Superior temporal gyrus (tissue), 1 donor: ENCODE measurements at regions not wholly inside any gene's neighbourhood (a gene's known extent, or its start where the extent isn't known, plus 50 kb on each side); places are given as distances from the start of the nearest gene placed in this dataset.
"Not testable (repeated sequence)": the region's sequence is repeated elsewhere in the genome, so short reads cannot be mapped to it uniquely, and the experiment has no call there.

Experiments used
- DNase-seq: peaks from one replicate; pipeline ENCODE4 v3.0.0-alpha.2; 2016; ENCODE audit errors: extremely low spot score

DNA sequence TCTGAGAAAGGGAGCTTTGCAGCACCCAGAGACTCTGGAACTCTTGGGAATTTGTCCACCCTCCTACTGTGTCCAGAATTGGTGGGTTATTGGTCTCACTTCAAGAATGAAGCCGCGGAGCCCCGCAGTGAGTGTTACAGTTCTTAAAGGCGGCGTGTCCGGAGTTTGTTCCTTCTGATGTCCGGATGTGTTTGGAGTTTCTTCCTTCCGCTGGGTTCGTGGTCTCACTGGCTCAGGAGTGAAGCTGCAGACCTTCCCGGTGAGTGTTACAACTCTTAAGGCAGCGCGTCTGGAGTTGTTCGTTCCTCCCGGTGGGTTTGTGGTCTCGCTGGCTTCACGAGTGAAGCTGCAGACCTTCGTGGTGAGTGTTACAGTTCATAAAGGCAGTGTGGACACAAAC, 824.7 kb downstream of the LRRTM4 start:
- DNase-seq: not testable (repeated sequence)

DNA sequence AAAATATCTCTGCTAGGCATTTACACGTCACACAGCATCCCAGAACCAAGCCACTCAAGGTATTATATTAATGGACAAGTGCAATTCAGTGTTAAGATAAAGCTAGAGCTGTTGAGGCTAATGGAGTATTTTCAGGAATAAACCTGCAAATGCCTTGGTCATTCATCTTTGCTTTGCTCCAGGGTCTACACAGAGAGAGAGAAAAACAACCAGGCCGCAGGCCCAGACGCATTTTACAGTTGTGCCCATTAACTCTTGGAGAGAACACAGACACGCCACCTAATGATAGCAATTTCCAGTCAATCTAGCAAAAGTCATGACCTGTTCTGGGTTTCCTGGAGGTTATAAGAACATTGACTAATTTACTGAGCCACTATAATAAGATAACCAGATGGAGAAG, 829.3 kb downstream of the LRRTM4 start:
- no peak for DNase-seq

DNA sequence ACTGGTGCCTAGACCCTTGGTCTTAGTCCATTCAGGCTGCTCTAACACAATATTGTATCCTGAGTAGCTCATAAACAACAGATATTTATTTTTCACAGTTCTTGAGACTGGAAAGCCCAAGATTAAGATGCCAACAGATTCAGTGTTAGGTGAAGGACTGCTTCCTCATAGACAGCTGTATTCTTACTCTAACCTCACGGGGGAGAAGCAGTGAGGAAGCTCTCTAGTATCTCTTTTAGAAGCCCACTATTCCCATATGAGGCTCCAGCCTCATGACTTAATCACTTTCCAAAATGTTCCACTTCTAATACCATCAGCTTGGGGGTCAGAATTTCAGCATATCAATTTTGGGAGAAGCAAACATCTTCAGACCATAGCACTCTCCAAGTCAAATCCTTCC, 833.4 kb downstream of the LRRTM4 start:
- no peak for DNase-seq

DNA sequence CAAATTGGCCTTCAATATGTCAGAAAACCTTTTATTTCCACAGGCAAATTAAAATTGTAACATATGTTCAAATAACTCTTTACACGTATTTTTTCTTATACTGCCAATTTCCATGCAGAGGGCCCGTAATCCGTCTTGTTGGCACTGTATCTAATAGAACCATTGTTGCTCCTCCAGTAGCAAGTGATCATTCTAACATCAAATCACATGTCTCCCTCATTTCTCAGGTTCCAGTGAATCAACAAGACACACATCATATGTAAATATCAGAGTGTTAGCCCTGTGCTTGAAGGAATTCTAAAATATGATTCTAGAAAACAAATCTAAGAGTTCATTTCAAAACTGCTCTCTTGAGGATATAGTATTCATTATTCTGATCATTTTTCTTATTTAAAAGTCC, 834.3 kb downstream of the LRRTM4 start:
- no peak for DNase-seq

DNA sequence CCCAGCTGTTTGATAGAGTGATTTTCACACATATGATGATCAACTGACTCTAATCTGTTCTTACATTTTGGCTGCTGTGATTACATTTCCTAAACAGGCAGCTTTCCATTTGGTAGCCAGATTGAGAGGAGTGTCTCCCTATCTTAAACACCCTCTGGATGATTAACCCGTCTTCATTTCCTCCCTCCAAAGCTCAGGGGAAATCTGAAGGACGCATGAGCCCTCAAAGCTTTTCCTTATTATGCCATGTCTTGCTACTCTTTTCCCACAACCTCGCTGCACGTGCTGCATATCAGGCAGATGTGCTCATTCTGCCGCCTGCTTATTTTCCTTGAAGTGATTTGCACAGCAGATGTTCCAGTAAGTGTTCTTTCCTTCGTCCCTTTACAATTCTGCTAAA, 837.4 kb downstream of the LRRTM4 start:
- no peak for DNase-seq

DNA sequence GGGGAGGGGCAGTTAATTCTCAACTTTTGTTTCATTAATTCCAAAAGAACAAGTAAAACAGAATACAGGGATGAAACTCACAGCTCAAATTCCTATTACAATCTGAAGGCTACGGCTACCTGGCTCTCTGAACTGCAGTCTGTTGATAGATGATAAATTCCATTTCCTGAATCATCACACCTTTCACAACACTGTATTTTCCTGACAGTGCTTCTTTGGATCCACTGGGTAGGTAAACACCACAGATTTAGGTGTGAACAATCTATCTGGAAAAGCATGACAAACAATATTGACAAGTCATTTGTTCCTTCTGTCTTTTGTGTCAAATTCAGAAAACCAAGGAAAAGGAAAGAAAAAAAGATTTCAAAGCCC, 843.2 kb downstream of the LRRTM4 start:
- no peak for DNase-seq

DNA sequence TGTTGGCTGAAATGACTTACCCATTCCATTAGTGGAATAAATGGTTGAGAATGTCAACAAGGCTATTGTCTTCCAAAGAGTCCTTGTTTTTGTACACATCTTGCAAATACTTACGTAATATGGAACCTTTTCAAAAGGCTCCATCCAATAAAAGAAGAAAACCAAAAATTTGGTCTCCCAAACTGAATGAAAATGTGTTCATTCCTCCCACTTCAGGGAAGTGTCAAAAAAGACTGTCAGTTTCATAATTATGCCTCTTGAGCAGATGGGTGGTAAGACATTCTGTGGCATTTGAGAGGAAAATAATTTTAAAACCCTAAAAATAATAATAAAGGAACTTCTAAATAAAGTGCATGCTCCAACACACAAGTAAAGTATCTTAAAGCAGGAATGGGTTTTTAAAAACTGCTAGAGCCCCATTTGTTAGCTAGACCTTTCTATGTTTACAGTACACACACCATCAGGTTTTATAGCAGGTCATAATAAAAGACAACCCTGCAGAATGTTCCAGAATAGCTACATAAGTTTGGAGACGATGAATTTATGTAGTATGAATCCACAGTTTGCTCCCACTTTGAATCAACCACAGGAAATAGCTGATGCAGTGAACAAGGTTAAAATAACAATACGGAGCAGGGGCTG, 843.7 kb downstream of the LRRTM4 start:
- peak; percentile 58 for DNase-seq

DNA sequence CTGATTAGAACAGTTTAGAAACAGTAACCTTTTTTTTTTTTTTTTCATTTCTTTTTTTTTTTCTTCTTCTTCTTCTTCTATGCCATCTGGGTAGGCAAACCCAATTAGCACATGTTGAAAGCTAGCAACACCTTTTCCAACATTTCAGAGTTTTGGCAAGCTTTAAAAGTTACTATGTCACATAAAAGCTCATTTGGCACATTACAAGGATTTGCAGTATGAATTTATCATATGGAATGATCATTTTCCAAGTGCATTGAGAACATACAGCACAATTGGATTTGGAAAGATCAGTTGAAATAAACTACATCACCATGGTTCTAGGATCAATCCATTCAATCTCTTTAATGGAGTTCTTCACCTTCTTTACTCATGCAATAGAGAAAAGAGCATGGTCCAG, 847.0 kb downstream of the LRRTM4 start:
- DNase-seq: peak; percentile 62

DNA sequence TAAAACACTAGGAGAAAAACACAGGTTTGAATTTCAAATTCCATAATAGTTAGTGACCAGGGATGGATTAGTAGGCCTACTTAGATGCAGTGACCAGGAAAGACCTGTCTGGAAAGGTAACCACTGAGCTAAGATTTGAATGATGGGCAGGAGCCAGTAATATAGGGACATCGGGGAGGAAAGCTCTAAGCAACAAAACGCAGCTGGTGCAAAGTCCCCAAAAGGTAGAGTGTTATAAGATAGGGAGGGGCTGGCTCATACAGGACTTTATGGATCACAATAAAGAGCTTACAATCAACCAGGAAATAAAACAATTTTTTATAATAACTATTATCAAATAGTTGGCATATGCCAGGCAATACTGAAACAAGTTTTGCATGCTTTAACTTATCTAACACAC, 849.4 kb downstream of the LRRTM4 start:
- DNase-seq: no peak

DNA sequence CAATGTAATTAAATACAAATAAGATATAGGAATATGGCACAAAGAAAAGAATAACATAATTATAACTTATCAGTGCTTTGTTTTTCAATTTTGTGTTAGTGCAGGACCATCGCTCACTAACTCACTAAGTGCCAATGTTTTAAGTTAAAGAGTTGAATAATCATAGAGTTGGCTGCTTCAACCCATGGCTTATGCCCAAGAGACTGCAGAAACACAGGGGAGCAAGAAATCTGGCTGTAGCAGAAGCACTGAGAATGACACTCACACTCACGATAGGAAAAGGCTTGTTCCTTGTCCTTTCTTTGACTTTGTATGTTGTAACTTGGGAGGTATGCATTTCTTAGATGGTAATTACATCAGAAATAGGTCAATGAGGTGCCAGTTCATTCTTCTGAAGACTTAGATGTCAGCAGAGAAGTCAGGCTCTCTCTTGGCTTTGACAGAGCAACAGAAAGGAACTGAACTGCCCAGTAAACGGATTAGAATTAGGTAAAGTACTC, 852.2 kb downstream of the LRRTM4 start:
- DNase-seq: no peak

DNA sequence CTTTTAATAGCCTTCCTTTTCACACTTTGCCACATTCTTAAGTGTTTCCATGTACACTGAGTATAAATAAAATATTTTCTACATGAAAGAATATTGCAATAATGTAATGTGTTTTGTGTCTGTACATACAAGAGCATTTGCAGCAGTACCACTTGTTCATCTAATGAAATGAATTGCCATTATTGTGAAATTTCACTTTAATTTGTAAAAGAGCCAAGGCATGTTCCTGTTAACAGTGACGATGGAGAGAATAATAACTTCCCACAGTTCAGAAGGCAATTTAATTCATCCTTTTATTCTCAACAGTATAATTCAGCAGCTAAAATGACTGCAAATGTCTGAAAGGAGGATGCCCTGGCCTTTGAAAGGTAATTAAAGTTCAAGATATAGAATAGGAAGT, 853.9 kb downstream of the LRRTM4 start:
- no peak for DNase-seq

DNA sequence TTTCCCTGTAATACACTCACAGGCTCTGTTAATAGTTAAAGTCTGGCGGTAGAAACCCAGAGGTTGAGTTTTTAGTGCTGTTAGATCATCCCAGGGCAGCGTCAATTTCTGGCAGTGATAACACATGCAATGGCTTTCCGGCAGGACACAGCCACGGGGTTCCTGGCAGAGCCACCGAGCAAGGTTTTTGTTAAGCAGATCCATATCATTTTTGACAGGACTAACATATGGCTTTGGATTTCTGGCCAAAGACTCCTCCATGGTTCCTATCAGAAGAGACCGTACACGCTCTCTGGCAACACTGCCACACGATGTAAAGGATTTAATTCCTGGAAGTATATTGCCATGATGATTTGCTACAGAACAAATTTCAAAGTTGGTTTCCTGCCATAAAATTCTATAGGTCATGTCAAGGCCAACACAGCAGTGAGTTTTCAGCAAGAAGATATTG, 854.3 kb downstream of the LRRTM4 start:
- no peak for DNase-seq

DNA sequence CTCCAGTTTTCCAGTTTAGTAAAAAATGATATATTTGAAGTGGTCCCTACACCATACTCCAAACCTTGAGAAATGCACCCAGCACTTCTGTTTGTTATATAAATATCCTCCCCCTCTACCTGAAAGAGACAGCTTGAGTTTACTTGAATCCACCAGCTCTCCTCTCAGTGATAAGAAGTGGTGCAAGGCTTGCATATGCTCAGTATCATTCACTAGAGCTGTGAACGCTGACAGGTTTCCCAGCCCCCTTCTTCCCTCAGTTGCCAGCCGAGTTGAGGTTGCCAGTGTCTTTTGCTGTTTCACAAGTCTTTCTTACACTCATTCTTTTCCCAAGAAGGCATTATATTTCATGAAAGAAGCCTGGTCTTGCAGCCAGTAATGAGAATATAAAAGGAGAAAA, 880.0 kb downstream of the LRRTM4 start:
- no peak for DNase-seq

DNA sequence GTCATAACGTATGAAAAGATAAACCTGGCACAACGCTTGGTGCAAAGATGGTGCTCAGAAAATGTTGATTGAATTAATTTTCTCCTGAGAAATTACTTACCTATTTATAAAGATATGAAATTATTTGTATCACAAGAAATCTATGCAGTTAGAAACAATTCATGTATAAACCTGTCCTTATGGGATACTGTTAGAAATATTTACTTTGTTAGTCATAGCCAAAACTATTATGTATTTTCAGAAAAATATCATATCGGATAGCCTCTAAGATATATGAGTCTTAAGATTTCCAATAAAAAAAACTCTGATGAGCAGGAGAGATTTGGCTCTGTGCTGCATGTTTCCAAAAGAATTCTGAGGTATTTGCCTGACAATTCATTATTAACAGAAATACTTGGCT, 880.7 kb downstream of the LRRTM4 start:
- no peak for DNase-seq

DNA sequence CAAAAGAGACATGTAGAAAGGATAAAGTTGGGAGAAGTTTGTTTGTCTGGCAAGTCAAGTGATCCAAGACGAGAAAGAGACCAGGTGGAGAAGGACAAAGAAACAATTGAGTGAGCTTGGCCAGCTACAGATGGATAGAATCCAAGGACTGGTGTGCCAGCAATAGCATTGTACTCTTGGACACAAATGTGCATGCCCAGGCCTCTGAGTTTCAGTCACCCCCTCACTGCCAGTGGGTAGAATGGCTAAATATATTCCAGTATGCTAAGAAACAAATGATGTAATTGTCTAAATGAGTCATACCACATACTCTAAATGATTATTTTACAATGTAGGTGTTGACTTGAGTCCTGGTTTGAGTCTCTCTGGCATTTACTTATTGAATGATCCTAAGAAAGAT, 881.3 kb downstream of the LRRTM4 start:
- DNase-seq: peak; percentile 87

DNA sequence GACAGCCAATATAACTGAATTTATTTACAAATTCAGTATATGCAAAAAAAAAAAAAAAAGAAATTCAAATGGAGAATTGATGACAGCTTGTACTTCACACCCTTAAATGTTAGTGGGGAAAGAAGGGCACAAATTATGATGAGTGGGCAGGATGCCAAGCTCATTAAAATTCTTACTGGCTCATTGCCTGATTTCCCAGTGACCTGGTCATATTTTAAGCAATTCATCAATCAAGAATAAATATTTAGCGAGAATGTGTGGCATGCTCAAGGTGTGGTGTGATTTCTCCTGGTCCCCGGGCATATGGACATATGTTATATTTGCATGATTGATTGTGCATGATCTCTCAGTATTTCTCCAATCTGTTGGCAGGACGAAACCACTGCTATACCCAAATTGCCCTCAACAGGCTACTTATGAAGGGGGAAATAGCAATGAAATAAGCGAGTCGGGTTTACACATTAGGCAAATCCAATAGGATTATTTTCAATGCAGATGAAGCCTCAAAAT, 883.0 kb downstream of the LRRTM4 start:
- no peak for DNase-seq

DNA sequence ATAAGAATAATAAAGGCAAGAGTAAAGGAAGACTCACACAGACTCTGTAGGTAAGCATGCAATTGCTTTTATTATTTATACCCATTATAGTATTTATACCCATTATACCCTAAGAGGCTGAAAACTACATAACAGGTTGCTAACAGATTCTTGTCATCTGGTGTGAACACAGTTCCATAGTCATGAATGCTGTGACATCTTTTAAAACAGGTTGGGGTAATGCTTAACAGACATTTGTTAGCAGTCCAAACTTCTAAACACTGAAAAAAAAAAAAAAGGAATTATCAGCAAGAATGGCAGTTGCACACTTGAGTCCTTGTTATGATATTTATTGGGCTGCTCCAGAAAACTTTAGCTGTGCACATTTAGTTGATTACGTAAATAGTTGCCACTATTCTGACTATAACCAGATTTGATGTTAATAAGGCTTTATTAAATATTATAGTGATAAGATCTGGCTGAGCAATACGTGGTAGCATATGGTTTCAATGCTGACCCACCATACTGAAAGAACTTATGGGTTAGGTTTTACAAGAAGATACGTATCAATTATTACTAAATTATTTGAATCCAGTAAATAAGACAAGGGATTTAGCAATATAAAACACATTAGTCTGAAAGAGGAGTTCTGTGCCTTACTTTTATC, 888.8 kb downstream of the LRRTM4 start:
- no peak for DNase-seq

DNA sequence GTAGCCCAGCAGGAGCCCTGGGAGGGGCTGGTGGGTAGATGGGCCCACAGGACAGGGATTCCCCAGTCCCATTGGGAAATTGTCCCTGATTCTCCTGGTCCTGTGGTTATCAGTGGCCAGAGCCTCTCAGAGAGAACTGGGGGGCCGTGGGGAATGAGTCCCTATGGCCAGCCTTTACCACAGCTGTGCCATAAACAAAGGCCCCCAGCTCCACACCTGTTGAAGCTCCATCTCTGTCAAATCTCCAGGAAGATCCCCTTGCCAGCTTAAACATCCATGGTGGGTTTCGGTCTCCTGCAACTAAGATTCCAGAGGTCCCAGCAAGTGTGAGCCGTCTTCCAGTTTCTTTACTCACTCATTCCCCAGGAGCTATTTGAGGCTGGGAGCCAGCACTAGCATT, 897.1 kb downstream of the LRRTM4 start:
- no peak for DNase-seq

DNA sequence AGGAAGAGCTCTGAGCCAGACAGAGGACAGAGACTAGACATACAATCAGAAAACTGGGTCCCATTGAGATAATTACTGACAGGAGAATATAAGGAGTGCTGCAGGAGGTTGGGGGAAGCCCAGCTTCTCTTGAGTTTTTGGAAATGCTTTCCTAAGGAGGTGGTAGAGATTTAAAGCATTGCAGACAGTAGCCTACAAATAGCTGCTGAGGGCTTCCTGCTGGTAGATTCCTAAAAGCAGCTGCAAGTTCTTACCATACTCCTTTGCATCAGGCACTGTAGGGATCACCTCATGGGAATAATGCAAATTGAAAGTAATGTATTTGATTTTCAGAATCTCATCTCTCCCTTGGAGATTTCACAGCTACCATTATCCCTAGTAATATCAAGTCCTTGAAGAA, 902.6 kb upstream of the GCFC2 start:
- DNase-seq: no peak

DNA sequence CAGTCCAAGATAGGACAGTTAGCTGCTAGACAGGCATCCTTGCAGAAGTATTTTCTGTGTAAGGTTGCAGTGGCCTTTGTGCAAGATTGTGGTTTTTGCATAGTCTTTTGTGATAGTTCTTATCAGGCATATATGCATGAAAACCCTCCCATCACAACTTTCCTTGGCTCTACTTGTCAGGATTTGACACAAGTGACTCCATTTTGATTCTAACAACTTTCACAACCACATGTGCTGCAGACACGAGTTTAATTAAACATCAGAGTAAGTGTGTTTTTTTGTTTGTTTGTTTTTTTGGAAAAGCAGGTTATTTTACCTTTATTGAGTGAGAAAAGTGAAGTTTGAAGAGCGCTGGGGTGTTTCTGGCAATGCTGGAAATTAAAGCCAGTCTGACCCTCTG, 902.0 kb upstream of the GCFC2 start:
- DNase-seq: no peak

DNA sequence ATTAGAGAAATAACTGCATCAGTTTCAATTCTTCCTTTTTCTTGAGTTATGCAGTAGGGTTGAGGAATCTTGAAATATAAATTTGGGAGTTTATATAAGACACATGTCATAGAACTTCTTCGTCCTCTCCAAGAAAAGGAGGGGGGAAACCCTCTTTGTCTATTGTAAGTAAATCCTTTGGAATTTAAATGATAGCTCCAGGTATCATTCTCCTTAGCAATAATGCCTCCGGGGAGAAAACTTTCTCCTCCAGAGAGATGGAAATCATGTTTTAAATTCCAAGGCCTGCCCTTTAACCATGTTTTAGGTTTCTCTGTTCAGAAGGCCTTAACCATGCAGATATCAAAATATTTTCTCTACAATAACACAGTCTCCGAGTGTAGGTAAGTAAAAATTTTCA, 899.7 kb upstream of the GCFC2 start:
- no peak for DNase-seq

DNA sequence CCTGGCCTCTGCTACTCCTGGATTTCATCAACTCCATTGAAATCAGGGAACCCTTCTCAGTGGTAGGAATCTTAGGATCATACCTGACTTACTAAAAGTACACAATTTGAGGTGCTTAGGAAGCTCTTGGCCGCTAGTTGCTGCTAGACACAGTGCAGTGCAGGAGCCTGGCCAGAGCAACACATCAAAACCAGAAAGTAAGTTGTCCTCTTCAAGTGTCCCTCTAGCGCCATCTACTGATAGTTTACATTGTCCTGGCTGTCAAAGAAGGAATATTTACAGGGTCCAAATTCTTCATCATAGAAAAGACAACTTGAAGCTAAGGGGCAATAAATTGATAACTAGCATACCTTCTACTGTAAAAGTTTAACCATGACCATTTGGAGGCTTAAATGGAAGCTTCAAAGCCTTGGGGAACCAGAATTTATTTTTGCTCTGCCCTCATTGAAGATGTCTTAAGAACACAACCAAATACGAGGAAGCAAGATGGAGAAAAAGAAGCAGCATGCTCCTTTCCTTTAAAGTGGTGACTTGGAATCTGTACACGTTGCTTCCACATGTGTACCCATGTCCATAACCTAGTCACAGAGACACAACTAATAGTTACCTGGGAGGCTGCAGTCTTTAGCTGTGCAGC, 889.1 kb upstream of the GCFC2 start:
- DNase-seq: peak; percentile 94

DNA sequence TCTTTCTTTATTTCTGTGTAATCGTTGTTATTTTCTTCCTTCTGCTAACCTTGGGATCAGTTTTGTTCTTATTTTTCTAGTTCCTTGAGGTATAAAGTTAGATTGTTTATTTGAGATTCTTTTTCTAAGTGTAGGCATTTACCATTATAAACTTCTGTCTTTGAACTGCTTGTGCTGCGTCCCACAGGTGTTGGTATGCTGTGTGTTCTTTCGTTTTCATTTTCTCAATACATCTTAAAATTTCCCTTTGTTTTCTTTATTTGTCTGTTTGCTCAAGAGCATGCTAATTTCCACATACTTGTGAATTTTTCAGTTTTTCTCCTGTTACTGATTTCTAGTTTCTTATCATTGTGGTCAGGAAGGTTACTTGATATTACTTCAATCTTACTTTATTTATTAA, 873.8 kb upstream of the GCFC2 start:
- DNase-seq: no peak
